BJ (cell line): ENCODE measurements at regions not wholly inside any gene's neighbourhood (a gene's known extent, or its start where the extent isn't known, plus 50 kb on each side); places are given as distances from the start of the nearest gene placed in this dataset.
A peak's percentile ranks its signal among the peaks of the same experiment; 100 is the strongest.

Experiments
- CTCF ChIA-PET: fragments of 350-600 bp; formaldehyde crosslinking; extraction: SDS; loops from one replicate; lab custom pipeline; 2021; ENCODE audit warnings: antibody characterized with exemption, inconsistent platforms; lab: Yijun Ruan, JAX
- POLR2A ChIA-PET: fragments of 300-600 bp; sonication (Branson Sonifier 250); formaldehyde crosslinking; extraction: SDS; loops from one replicate; lab custom pipeline; 2021; ENCODE audit warnings: antibody characterized with exemption; lab: Charles Lee
- DNase-seq: peaks from one replicate; pipeline ENCODE4 v3.0.0-alpha.2; 2011; ENCODE audit warnings: low read depth
- H3K27me3 ChIP-seq: 2 replicates; pipeline ENCODE4 v1.6.0; 2011; ENCODE audit warnings: low read length; ENCODE audit not compliant: control insufficient read depth, insufficient read depth
- H3K36me3 ChIP-seq: 2 replicates; pipeline ENCODE4 v1.5.1; 2011; ENCODE audit warnings: low read length; ENCODE audit not compliant: control insufficient read depth, insufficient read depth
- H3K4me3 ChIP-seq: 2 replicates; pipeline ENCODE4 v1.5.1; 2011; ENCODE audit warnings: low read depth, mild to moderate bottlenecking, control low read depth, low read length
- CTCF ChIP-seq: IDR thresholded peaks from 2 replicates; pipeline ENCODE4 v1.5.1; 2011; ENCODE audit warnings: low read depth, mild to moderate bottlenecking, control low read depth, inconsistent platforms, low read length, moderate library complexity; ENCODE audit not compliant: insufficient read depth

- Histone ChIP-seq H3K36me3 (no peaks in the 10 kb centered on the region), H3K27me3 (no peaks in the 10 kb centered on the region), H3K4me3 (no peak overlapping the region)
- ChIA-PET CTCF (interaction anchor here (0.6 to 2.7 kb wide), 5 partner anchors 20 to 295 kb away, joined by 3 to 13 read pairs (median 5); no protein-coding TSS in a partner anchor), POLR2A (interaction anchor here (1.2 kb wide), 1 partner anchor 81 kb away, joined by 7 read pairs; no protein-coding TSS in a partner anchor)
- no peak for TF ChIP-seq CTCF
- peak; percentile 68 for DNase-seq
Measured at GRCh38 chr1:172906778-172907592, 143.8 kb downstream of the TNFSF18 start.

GRCh38 chr1:172907834-172908326 lies 142.9 kb downstream of the TNFSF18 start:
- H3K36me3 ChIP-seq: no peaks in the 10 kb centered on the region
- H3K4me3 ChIP-seq: no peak overlapping the region
- DNase-seq: no peak
- TF ChIP-seq CTCF: no peak
- no peaks in the 10 kb centered on the region for H3K27me3 ChIP-seq
- POLR2A ChIA-PET: no interaction called here
- CTCF ChIA-PET: interaction anchor here (0.7 to 2.9 kb wide), 4 partner anchors 19 to 84 kb away, joined by 3 to 13 read pairs (median 7); no protein-coding TSS in a partner anchor

GRCh38 chr1:172909606-172910326 lies 141.0 kb downstream of the TNFSF18 start:
- ChIA-PET POLR2A (interaction anchor here (0.5 to 1.5 kb wide), 13 partner anchors 8 to 164 kb away, joined by 3 to 19 read pairs (median 4); no protein-coding TSS in a partner anchor), CTCF (interaction anchor here (0.9 to 2.9 kb wide), 4 partner anchors 83 to 292 kb away, joined by 3 to 10 read pairs (median 4); no protein-coding TSS in a partner anchor)
- H3K36me3 ChIP-seq: no peaks in the 10 kb centered on the region
- no peaks in the 10 kb centered on the region for H3K27me3 ChIP-seq
- no peak for TF ChIP-seq CTCF
- H3K4me3 ChIP-seq: no peak overlapping the region
- peak; percentile 93 for DNase-seq

- CTCF ChIA-PET: interaction anchor here (0.6 to 0.8 kb wide), 2 partner anchors 29 to 31 kb away, joined by 3 read pairs; no protein-coding TSS in a partner anchor
- no peak for DNase-seq
Measured at GRCh38 chr1:172912765-172913260, 137.9 kb downstream of the TNFSF18 start.

More at GRCh38 chr1:172912765-172913260, 137.9 kb downstream of the TNFSF18 start:
- Histone ChIP-seq H3K4me3 (no peak overlapping the region), H3K36me3 (no peaks in the 10 kb centered on the region), H3K27me3 (no peaks in the 10 kb centered on the region)
- TF ChIP-seq CTCF: no peak
- POLR2A ChIA-PET: interaction anchor here (0.7 kb wide), 1 partner anchor 119 kb away, joined by 3 read pairs; no protein-coding TSS in a partner anchor
